A549 (cell line): ENCODE measurements at regions not wholly inside any gene's neighbourhood (a gene's known extent, or its start where the extent isn't known, plus 50 kb on each side); places are given as distances from the start of the nearest gene placed in this dataset.
"Not testable (repeated sequence)": the region's sequence is repeated elsewhere in the genome, so short reads cannot be mapped to it uniquely, and the experiment has no call there.

ENCODE experiments used
- POLR2A ChIP-seq: IDR thresholded peaks from 2 replicates; pipeline ENCODE4 v1.6.1; 2012; ENCODE audit warnings: mild to moderate bottlenecking, low read length
- ZFP36 ChIP-seq: fragments of 450-650 bp; IDR thresholded peaks from 2 replicates; pipeline ENCODE4 v1.6.1; 2014; ENCODE audit warnings: borderline replicate concordance; ENCODE audit not compliant: partially characterized antibody
- TF ChIP-seq, protein P1 (sequence below): fragments of >200 bp; sonication (Bioruptor Twin); formaldehyde crosslinking; IDR thresholded peaks from 3 replicates; pipeline ENCODE4 v1.5.1; 2016

DNA sequence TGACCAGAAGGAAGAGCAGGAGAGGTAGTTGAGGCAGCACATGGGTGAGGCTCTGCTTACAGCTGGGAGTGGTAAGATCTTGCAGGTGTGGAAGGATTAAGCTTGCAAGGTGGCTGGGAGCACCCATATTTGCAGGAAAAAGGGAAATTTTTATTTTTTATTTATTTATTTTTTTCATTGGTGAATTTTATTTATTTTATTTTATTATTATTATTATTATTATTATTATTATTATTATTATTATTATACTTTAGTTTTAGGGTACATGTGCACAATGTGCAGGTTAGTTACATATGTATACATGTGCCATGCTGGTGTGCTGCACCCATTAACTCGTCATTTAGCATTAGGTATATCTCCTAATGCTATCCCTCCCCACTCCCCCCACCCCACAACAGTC lies 297.4 kb upstream of the BOD1L1 start:
- TF ChIP-seq, protein P1, sequence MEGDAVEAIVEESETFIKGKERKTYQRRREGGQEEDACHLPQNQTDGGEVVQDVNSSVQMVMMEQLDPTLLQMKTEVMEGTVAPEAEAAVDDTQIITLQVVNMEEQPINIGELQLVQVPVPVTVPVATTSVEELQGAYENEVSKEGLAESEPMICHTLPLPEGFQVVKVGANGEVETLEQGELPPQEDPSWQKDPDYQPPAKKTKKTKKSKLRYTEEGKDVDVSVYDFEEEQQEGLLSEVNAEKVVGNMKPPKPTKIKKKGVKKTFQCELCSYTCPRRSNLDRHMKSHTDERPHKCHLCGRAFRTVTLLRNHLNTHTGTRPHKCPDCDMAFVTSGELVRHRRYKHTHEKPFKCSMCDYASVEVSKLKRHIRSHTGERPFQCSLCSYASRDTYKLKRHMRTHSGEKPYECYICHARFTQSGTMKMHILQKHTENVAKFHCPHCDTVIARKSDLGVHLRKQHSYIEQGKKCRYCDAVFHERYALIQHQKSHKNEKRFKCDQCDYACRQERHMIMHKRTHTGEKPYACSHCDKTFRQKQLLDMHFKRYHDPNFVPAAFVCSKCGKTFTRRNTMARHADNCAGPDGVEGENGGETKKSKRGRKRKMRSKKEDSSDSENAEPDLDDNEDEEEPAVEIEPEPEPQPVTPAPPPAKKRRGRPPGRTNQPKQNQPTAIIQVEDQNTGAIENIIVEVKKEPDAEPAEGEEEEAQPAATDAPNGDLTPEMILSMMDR, result not testable (repeated sequence)
- TF ChIP-seq ZFP36, POLR2A: not testable (repeated sequence)
